ENCODE measurements at regions not wholly inside any gene's neighbourhood (a gene's known extent, or its start where the extent isn't known, plus 50 kb on each side); places are given as distances from the start of the nearest gene placed in this dataset.

GRCh38 chr4:145346081-145346480, 135.6 kb upstream of the SMAD1 start:
- no peak for DNase-seq (ENCODE audit: low read depth)

DNA sequence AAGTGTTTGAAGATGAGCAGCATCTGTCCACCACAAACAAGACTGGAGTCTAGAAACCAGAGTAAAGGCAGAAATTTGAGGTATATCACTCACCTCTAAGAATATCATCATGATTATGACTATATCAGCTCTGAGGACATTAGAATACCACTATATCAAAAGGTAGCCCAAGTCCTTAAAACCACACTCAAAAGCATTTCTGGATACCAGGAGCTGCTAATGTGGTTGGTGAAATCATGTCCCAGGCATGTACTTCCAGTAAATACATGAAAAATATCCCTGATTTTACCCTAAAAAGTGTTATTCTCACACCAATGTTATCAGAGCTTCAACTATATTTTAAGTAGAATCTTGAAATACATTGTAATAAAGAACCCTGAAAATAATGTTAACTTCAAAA, 136.3 kb upstream of the SMAD1 start:
- no peak for DNase-seq (ENCODE audit: low read depth)

GRCh38 chr4:145341381-145341780, 140.3 kb upstream of the SMAD1 start:
- DNase-seq (ENCODE audit: low read depth), result no peak

DNA sequence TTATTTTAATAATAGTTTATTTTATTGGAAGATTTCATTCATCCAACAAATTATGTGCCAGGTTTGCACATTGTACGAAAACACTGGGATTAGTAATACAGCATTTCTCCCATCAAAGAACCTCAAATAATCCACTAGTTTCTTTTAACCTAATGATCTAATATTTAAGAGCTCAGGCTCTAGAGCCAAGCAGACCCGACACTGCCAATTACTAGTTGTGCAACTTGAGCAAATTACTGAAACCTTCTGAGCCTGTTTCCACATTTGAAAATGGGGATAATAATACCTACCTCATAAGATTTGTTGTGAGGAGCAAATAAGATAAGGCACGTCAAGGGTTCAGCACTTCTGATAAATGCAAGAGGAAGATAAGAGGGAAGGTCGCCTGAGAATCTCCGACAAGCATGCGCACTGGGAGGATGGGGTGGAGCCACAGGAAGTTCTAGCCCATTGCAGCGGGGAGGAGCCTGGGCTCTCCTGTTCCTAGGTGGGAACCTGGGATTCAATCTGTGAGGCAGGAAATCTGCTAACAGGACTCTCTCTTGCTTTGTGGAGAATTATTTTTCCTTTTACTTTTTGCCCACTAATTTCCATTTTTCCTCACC, 141.5 kb upstream of the SMAD1 start:
- DNase-seq (ENCODE audit: low read depth), result no peak

- DNase-seq (ENCODE audit: low read depth), result no peak
Observed at GRCh38 chr4:145339075-145339725, 142.5 kb upstream of the SMAD1 start.

DNA sequence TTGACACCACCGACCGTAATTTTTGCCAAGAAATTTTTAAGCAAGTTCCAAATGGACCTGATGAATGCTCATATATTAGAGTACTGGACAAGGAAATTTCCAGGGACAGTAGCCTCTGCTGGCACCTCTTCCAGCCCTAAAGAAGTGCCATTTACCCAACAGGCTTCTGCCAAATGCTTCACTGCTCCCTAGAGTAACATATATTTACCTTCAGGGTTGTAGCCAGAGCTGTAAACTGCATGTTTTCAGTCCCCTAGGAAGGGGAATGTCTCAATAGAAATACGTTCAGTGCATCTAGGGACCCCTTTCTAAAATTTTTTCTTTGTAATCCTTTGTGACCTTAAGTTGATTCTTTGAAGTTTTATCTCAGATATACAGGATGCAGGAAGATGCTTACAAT, 143.1 kb upstream of the SMAD1 start:
- DNase-seq (ENCODE audit: low read depth), result no peak

- DNase-seq (ENCODE audit: low read depth), result no peak
Observed at GRCh38 chr4:145337391-145337790, 144.3 kb upstream of the SMAD1 start.

- no peak for DNase-seq (ENCODE audit: low read depth)
Observed at GRCh38 chr4:145333786-145334185, 147.9 kb upstream of the SMAD1 start.

DNA sequence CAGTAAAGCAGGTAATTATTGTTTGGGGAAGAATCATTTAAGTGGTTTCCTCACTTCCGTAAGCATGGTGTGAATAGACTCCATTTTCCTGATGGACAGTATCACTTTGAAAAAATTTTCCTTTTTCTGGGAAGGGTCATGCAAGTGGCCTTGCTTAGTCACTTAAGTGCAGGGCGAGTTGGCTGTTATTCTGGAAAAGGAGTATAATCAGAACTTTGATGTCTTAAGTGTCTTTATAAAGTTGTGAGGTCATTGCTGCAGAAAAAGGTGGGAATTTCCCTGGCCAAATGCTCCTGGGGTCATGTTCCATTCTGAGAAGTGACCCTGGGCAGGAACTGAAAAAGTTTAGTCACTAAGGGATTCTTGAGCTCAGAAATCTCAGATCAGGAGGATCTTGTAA, 146.1 kb upstream of the OTUD4 start:
- DNase-seq (ENCODE audit: low read depth), result no peak

GRCh38 chr4:145324161-145324560, 143.8 kb upstream of the OTUD4 start:
- no peak for DNase-seq (ENCODE audit: low read depth)

DNA sequence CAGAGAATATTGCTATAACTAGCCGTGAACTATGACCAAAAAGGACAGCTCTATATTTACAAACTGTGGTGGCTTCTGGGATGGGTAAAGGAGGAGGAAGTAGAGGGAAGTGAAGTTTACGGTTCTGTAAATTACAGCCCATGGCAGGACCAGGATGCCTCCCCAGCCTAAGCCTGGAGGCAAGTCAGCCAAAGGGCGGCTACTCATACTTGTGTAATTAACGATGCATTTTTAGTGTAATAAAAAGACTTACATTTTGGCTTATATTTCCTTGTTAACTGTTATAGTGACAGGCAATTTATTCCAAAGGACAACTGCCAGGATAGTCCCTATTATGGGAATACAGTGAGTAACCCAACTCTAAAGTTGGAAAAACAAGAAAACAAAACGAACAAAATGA, 139.9 kb upstream of the OTUD4 start:
- DNase-seq (ENCODE audit: low read depth), result no peak

DNA sequence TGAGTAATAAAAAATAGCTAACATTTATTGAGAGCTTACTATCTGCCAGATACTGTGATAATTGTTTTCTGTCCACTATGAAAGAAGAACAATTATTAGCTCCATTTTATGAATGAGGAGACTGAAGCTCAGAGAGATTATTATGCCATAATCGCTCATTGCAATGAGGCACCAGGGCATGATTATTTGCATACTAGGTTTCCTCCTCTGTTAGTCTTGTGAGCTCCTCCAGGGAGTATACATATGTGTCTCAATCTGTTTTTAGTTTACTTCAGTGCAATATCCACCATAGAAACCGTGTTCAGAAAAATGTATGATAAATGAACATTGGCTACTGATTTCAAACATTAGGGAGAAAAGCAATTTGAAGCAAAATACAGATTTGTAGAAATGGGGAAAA, 139.4 kb upstream of the OTUD4 start:
- no peak for DNase-seq (ENCODE audit: low read depth)

DNA sequence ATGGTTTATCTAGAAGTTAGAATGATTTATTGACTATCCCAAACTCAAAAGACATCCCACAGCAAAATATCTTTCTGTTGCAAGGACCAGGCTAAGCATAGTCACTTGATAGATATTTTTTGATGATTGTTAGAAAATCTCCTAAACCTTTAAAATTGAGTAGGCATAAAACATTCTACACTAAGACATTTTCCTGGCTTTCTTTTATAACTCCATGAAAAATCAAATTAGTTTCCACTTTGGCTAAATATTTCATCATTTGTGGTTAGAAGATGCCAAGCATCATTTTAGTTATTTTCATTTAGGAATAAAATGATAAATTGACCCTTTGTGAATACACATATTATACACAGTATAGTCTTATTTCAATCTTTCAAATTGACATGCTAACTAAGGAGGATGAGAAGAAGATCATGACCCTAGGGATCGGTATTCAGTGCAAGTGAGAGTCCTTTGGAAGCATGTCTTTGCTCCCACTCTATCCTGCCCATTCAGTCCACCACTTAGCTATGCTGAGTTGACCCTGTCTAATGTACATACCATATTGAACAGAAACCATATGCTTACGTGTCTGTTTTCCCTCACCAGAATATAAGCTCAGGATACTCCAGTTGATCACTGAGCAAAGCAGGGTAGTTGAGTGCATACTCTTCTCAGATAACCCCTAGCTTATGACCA, 136.6 kb upstream of the OTUD4 start:
- no peak for DNase-seq (ENCODE audit: low read depth)

- no peak for DNase-seq (ENCODE audit: low read depth)
Observed at GRCh38 chr4:145315811-145316225, 135.4 kb upstream of the OTUD4 start.

DNA sequence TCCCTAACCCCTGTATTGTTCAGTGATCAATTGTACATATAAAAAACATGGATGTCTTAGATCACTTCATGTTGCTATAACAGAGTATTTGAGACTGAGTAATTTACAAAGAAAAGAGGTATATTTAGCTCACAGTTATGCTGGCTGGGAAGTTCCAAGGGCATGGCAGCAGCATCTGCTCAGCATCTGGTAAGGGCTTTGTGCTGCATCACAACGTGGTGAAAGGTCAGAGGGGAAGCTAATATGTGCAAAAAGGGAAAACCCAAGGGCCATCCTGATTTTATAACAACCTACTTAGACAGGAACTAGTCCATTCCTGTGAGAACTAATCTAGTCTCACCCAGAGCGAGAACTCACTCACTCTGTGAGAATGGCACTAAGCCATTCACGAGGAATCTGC, 128.2 kb upstream of the OTUD4 start:
- no peak for DNase-seq (ENCODE audit: low read depth)

DNA sequence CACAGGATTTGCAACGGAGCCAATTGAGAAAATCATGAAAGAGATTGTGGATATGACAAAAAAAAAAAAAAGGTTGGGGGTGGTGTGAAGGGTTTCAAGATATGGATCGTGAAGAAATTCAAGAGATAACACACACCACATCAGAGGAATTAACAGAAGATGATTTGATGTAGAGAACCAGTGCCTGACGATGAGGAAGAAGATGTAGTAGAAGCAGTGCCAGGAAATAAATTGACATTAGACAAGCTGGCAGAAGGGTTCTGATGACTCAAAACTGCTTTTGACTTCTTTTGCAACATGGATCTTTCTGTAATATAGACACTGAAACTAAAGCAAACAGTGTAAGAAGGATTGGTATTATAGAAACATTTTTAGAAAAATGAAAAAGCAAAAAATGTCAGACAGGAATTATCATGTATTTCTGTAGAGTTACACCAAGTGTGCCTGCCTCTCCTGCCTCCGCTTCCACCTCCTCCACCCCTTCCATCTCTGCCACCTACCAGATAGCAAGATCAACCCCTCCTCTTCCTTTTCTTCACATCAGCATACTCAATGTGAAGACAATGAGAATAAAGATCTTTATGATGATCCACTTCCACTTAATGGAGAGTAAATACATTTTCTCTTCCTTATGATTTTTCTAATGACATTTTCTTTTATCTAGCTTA, 127.5 kb upstream of the OTUD4 start:
- no peak for DNase-seq (ENCODE audit: low read depth)

- DNase-seq (ENCODE audit: low read depth), result no peak
Observed at GRCh38 chr4:145307120-145307519, 126.7 kb upstream of the OTUD4 start.

DNA sequence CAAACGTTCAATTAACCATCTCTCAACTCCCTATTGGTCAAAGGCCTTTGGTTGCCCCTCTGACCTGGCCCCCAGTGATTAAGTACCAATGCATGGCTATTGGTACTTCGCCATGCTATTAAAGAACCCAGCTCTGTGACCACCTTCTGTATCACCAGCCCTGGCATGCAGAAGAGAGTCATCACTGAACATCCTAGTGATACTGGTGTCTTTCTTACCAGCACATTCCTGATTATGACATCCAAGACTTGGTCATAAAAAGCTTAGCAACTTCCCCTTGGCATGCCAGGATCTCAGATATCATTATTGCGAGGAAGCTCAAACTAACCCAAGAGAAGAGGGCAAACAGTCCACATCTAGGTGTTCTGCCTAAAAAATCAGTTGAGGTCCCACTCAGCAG, 122.3 kb upstream of the OTUD4 start:
- DNase-seq (ENCODE audit: low read depth), result no peak

GRCh38 chr4:145301386-145302080, 121.1 kb upstream of the OTUD4 start:
- no peak for DNase-seq (ENCODE audit: low read depth)

DNA sequence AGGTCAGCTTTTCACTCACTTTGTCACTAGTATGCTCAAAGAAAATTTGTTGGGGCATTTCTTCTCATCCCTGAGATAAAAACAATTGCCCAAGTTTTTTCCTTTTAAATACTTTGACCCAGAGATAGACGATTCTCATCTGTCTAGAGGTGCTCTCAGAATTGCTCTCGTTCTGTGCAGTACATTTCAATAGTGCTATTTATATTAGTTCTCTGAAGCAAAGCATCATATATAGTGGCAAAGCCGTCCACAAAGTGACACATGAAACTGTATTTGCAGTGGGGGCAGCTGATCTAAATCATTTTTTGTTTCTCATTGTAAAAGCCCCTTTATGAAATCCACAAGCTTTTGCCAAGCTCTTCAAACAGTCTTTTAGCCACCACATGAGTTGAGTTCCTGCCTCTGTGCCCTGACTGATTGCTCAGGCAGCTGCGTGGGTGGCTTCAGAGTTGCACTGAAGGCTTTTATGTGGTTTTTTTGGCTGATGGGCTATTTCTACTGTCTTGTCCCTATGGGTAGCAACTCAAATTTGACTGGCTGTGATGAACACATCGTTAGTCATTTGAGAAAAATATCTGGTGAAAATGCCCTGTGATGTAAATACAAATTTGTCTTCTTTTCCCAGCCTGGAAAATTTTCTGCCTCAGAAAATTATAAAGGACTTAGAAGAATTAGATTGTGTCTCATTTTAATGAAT, 119.1 kb upstream of the OTUD4 start:
- DNase-seq (ENCODE audit: low read depth), result peak; percentile 2

GRCh38 chr4:145298885-145299284, 118.5 kb upstream of the OTUD4 start:
- DNase-seq (ENCODE audit: low read depth), result no peak

DNA sequence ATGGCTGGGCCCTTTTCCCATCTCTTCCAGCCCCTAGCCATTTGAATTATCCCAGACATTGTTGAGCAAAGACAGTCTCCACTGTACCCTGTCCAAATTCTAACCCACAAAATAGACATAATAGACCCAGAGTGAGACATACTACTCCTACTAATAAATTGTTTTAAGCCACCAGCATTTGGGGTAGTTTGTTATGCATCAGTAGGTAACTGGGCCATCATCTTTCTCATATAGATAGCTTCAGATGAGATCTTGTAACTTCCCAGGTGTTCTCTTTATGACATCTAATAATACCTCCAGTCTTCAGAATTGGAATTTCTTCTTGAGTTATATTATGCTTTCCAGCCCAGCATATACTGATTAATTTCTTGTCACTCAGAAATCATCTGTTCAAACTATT, 117.2 kb upstream of the OTUD4 start:
- DNase-seq (ENCODE audit: low read depth), result no peak
